GM04504 (cell line): ENCODE measurements at regions not wholly inside any gene's neighbourhood (a gene's known extent, or its start where the extent isn't known, plus 50 kb on each side); places are given as distances from the start of the nearest gene placed in this dataset.
"Not testable (repeated sequence)": the region's sequence is repeated elsewhere in the genome, so short reads cannot be mapped to it uniquely, and the experiment has no call there.

Experiments used
- DNase-seq: peaks from one replicate; pipeline ENCODE4 v3.0.0-alpha.2; 2012; ENCODE audit warnings: low read depth

DNA sequence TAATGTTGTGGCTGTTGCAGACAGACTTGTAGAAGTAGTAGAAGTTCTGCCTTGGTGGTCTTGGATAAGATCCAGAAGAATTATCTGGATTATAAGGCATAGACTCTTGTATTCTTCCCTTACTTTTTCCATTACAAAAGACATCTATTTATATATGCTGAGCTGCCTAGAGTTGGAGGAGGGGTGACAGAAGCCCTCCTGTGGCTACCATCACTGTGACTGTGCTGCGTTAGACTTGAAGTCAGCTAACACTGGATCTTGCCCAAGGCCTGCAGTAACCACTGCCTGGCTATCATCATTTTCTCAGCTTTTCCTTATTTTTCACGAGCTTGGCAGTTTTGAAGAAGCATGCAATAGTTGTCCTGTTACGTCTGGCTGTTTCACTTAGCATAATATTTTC is 684.8 kb upstream of the BCHE start:
- DNase-seq: no peak

DNA sequence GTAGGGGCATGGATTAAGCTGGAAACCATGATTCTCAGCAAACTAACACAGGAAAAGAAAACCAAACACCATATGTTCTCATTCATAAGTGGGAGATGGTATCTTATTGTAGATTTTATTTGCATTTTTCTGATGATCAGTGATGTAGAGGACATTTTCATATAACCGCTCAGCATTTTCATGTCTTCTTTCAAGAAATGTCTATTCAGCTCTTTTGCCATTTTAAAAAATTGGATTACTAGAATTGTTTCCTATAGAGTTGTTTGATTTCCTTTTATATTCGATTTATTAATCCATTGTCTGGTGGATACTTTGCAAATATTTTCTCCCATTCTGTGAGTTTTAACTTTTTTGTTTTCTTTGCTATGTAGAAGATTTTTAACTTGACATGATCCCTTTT is 682.2 kb upstream of the BCHE start:
- no peak for DNase-seq

DNA sequence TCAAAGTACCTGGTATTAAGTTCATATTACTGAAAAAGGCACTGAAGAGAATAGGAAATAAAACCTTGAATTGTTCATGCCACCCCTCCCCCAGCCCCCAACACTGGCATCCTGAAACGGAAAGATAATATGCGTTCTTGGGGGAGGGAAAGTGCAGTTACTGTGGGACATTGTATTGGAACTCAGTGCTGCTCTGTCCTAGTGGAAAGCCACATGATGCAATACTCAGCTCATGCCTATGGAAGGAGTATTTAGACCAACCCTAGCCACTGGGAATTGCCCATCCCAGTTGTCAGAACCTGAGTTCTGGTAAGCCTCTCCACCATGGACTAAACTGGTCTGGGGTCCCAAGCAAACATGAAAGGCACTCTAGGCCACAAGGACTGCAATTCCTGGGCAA is 680.8 kb upstream of the BCHE start:
- no peak for DNase-seq

DNA sequence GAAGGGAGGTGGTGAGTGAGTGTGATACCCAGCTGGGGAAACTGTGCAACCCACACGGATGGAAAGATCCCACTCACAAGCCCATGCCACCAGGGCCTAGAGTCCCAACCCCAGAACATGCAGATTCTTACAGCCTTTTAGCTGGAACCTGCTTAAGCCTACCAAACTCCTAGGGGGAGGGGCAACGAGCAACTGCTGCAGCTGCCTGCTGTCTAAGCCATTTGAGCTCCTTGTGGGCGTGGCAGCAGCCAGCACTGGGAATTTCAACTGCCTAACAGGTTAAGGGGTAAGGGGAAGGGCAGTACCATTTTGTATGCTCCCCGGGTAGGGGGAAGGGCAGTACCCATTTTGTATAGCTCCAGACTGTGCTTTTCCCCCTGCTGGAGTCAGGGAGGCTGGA is 673.2 kb upstream of the BCHE start:
- DNase-seq: no peak

DNA sequence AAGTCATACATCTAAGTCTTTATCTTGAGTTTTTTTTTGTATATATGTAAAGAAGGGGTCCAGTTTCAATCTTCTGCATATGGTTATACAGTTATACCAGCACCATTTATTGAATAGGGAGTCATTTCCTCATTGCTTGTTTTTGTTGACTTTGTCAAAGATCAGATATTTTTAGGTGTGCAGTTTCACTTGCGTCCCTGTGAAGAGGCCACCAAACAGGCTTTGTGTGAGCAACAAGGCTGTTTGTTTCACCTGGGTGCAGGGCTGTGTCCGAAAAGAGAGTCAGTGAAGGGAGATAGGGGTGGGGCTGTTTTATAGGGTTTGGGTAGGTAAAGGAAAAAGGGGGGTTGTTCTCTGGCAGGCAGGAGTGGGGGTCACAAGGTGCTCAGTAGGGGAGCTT is 663.2 kb upstream of the BCHE start:
- not testable (repeated sequence) for DNase-seq

DNA sequence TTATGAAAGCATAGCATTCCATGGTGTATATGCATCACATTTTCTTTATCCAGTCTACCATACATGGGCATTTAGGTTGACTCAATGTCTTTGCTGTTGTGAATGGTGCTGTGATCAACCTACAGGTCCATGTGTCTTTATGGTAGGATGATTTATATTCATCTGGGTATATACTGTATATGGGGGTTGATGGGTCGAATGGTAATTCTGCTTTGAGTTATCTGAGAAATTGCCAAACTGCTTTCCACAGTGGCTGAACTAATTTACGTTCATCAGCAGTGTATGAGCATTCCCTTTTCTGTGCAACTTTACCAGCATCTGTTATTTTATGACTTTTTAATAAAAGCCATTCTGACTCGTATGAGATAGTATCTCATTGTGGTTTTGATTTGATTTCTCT is 662.4 kb upstream of the BCHE start:
- no peak for DNase-seq

DNA sequence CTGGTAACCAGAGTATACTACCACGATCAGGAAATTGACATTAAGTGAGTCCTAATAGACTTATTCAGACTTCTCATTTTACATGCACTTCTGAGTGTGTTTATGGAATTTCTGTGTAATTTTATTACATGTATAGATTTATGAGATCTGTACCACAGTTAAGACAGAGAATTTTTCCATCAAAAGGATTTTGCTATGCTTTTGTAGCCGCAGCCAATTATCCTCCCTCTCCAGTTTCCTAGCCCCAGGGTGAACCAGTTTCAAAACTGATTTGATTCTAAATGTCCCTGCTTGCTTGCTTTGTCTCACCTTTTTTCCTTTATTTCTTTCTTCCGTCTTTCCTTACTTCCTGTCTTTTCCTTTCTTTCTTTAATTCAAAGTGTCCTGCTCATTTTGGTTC is 661.2 kb upstream of the BCHE start:
- no peak for DNase-seq

DNA sequence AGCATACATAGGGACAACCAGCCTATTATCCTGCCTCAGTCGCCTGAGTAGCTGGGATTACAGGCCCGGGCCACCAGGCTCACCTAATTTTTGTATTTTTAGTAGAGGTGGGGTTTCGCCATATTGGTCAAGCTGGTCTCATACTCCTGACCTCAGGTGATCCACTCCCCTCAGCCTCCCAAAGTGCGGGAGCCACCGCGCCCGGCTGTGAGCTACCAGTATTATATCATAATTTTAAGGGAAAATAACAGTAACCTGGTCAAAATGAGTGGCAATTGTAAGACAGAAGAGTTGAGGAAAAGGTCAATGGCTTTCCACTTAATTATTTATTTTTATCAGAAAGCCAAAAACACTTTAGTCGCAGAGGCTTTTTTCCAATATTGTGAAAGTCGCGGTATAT is 652.6 kb upstream of the BCHE start:
- no peak for DNase-seq

DNA sequence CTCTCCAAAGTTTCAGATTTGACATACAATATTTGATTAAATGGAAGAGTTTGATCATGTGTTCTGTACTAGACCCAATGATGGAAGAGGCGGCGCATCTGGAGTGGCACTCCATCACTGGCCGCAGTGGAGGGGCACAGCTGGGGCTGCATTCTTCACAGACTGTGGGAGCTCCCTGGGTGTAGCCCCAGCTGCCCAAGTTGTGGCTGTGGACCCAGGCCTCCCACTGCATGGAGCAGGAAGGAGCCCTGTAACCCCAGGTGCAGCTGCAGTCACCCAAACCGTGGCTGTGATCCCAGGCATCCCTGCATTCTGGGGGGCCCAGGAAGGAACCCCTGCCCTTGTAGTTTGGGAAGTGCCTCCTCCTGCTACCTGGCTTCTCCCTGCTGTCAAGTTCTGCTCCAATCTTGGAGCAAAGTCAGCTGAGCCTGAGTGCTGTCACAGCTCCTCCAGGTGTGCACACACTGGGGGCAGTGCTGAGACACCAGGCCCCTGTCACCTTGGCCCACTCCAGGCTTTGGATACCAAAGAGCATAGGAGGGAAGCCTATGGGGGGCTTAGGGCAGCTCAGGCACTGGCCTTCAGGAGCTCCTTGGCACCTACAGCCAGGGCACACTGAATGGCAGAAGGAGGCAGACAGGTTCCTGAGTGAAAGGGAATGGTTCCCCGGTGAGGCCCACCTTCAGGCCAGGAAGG is 651.9 kb upstream of the BCHE start:
- DNase-seq: no peak

DNA sequence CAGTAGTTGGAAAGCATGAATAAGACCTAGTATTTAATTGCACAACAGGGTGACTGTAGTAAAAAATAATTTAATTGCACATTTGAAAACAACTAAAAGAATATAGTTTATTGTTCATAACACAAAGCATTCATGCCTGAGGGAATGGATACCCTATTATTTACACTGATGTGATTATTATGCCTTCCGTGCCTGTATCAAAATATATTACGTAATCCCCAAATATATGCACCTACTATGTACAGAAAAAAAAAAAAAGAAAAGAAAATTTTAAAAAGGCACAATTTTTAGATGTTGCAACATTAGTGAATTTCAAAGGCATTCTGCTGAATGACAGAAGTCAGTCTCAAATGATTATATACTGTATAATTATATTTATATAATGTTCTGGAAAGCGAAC is 647.2 kb upstream of the BCHE start:
- no peak for DNase-seq

DNA sequence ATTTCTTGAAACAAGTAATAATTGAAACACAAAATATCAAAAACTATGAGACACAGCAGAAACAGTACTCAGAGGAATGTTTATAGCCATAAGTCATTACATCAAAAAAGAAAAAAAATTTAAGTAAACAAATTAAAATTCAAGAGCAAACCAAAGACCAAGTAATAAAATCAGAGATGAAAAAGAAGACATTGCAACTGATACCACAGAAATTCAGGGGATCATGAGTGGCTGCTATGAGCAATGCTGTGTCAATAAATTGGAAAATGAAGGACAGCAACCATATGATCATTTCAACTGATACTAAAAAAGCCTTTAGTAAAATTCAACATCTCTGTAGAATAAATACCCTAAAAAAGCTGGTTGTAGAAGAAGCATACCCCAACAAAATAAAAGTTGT is 644.1 kb upstream of the BCHE start:
- DNase-seq: no peak

DNA sequence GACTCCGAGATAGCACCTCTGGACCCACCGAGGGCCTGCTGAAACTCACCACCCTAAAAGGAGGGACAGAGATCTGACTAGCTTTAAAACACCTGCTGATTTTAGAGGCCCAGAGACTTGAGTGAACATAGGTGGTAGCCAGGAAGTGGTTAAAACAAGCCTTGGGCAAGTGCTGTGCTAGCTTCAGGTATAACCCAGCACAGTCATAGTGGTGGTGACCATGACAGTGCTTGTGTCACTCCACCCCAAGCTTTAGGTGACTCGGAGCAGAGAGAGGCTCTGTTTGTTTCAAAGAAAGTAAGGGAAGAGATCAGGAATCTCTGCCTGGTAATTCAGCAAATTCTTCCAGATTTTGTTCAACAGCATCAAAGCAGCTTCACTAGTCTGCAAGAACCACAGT is 641.1 kb upstream of the BCHE start:
- DNase-seq: no peak

DNA sequence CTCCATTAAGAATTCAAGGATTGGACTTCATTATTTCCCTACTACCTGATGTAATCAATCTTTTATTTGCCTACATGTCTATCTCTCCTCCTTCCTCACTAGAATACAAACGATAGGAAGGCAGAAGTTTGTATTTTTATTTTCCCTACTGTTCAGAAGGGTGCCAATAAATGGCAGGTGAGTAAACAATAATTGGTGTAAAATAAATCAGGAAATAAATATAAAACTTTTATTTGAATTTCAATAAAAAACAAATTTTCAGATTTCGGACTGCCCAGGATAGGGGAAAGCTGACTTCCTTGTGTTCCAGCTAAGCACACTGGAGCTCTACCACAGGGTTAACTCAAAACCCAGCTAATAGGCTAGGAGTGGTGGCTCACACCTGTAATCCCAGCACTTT is 636.3 kb upstream of the BCHE start:
- no peak for DNase-seq

DNA sequence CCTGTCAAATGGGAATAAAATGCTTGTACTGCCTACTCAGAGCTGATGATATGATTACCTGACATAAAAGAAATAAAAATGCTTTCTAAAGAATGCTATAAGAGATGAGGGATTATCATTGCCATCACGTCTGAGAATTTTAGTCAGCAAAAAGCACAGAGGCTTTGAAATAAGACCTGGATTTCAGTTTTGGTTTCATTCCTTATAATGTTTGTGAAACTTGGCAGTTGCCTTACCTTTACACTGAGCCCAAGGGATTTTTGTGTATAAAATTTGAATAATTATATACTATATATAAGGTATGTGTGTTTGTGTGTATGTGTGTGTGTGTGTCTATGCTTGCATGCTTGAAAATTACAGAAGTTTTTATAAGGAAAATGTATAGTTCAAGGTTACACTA is 634.8 kb upstream of the BCHE start:
- no peak for DNase-seq

DNA sequence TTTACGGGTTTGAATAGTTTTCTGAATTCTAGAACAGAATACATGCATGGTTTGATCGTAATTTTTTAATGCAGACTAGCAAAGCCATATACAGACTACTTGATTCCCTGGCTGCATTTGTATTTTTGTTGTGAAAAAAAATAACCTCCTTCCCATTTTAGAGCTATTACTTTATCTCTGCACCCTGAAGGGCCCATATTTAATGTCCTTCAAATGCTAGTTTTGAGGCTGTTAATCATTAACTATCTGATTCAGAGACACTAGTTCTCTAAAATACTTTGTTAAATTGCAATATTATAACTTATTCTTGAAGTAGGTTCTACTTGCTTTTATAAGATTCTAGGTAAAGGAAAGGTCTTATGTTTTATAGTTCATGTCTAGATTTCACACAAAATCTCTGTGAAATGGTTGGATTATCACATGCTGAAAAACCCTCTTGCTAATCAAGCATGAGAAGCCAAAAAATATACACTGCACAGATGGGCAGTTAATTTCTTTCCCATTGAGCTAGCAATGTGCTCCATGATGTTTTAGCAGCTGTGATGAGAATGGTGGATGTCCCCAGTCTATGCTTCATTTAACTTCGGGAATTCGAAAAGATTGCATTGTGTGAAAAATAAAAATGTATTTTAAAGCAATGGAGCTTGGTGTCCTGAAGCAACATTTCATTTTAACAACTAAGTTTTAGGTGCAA is 634.0 kb upstream of the BCHE start:
- DNase-seq: no peak

DNA sequence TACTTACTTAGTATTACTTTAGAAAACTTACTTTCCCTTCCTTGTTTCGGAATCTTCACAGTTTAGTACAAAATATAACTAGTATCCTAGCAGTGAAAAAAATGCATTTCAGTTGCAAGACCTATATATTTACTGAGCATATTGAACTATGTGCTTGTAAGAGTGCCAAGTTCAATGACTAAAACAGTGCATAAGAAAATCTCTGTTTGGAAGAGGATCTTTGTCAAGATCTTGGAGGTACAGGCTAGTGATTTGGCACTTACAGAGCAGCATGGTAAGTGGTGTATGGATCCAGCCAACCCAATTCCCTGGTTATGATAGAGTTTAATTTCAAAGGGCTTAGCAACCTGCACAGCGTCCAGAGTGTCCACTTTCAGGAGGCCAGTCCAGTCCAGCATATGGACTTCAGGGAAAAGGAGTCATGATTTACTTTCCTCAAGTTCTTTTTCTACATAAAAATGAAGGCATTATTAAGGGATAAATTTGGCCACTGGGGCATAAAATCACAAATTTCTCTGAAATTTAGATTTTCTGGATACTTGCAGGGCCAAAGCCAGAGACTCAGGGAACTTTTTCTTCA is 625.8 kb upstream of the BCHE start:
- no peak for DNase-seq

DNA sequence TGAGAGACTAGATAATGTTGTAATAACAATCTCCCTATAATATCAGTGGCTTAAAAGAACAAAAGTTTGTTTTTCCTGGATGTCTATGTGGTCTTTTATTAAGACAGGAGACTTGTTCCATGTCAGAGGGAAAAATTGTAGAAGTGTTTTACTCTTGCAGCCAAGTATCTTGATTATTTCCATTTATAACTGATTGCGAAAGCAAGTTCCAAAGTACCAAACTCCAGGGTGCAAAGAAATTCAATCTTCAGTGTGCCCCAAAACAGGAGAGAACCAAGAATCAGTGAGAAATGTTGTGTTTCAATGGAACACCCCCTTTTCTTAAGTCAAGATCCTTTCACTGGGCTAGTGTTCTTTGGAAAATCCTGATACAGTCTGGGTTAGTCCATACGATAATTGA is 624.4 kb upstream of the BCHE start:
- DNase-seq: no peak

DNA sequence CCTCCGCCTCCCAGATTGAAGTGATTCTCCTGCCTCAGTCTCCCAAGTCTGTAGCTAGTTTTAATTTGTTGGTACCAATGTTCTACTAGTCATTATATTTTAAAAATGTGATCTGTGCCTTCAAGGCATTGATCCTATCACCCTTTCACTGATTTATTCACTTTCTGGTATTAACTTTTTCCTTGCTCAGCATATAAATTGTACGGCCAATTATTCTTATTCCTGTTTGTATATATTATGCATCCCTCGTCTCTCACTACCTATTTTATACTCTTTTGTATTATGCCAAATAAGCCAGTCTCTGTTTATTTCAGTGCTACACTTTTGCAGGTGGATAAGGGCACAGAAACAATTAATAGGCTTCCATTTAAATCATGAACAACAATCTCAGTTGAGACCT is 620.2 kb upstream of the BCHE start:
- DNase-seq: no peak

DNA sequence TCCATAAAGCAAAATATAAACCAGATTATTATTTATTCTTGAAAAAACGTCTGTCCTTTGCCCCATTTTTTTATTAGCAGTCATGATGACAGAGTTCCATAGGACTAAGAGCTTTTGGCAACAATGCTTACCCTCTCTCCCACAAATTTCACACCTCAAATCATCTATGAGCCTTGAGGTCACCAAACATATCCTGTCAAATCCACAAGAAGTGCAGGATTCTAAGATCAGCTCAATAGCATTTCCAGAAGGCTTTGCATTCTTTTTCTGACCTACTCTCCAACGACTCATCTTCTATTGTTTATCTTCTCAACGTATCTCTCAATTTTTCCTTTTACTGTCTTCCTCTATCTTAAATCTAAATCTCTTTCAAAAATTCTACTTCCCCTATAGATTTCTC is 619.1 kb upstream of the BCHE start:
- DNase-seq: no peak

DNA sequence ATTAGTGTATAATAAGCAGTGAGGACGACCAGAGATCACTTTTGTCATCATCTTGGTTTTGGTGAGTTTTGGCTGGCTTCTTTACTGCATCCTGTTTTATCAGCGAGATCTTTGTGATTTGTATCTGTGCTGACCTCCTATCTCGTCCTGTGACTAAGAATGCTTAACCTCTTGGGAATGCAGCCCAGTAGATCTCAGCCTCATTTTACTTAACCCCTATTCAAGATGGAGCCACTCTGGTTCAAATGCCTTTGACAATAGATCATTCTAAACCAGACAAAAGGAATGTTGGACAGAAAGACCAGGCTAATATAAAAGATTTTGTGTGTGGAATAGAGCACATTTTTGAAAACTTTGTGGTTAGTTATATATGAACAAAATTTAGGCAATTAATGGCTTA is 618.5 kb upstream of the BCHE start:
- no peak for DNase-seq

DNA sequence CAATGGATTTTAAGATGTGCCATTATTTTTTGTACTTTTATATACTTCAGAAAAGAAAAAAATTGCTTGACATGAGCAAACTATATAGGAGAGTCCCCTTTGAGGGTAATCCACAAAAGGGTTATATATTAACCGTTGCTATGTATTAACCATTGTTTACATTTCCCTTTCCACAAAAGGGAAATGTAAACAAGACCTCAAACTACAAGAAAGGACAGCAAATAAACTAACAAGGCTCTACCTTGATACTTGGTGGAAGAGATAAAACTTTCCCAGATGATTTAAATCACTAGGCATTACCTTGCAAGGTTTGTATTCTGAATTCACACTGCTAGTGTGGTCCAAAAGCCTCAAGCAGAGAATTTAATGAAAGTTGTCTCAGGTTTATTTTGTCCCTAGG is 616.3 kb upstream of the BCHE start:
- DNase-seq: no peak

DNA sequence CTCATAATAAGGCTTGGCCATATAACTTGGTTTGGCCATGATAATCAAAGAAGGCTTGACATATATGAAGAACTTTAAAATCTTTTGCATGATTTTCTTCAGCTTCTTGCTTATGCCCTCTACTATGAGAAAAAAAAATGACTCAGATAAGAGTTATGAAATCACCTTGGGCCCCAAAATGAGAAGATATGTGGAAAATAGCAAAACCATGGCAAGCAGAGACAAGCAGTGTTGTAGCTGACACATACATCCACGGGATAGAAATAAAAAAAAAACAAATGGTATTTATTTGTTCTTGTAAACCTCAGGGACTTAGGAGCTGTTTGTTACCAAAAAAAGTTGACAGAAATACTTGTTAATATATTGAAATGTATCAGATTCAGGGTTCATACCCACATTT is 614.8 kb upstream of the BCHE start:
- no peak for DNase-seq

DNA sequence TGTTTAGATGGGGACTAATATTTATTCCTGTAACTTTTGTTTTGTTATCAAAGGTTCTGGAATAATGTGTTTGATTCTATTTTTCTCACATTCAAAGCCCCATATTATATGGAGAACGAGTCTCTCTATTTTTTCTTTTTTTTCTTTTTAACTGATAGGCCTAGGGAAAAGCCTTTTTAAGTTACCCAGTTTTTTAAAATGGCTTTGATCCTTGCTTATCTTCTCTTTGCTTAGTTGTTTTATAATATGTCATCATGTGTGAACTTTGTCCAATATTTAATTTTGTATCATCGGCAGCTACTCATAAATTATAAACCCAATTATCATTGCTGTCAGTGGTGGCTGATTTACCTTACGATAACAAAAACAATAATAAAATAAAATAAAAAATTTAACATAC is 610.3 kb upstream of the BCHE start:
- DNase-seq: no peak

DNA sequence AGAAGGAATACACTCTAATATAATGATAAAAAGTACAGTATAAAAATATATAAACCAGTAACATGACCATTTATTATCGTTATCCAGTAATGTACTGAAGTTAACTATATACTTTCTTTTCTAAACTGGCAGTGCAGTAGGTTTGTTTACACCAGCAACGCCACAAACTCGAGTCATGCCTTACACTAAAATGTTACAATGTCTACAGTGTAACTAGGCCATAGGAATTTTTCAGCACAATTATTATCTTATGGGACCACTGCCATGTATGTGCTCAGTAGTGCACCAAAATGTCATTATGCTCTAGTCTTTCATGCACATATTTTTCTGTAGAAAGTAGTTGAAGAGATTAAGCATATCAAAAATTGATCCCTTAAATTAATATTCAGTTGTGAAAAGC is 609.8 kb upstream of the BCHE start:
- no peak for DNase-seq
